Cardiac fibroblast (primary cell): ENCODE measurements at regions not wholly inside any gene's neighbourhood (a gene's known extent, or its start where the extent isn't known, plus 50 kb on each side); places are given as distances from the start of the nearest gene placed in this dataset.

Experiments used
- DNase-seq, 2 donors: peaks; one replicate each; pipeline versions ENCODE4 v3.0.0 to v3.0.0-alpha.2; 2010; ENCODE audit warnings: low read depth in 2 of 2
- H3K4me3 ChIP-seq, 2 donors: replicated peaks in 1 of 2; 1 replicate in 1 of 2; 2 replicates in 1 of 2; pipeline ENCODE4 v1.5.1; 2011; ENCODE audit warnings: low read depth in 2 of 2, low read length in 2 of 2, mild to moderate bottlenecking in 2 of 2, moderate library complexity in 1 of 2
- TF ChIP-seq, protein P1 (sequence below): IDR thresholded peaks from one replicate; pipeline ENCODE4 v1.5.1; 2011; ENCODE audit warnings: low read depth, mild to moderate bottlenecking, low read length, inconsistent platforms

DNA sequence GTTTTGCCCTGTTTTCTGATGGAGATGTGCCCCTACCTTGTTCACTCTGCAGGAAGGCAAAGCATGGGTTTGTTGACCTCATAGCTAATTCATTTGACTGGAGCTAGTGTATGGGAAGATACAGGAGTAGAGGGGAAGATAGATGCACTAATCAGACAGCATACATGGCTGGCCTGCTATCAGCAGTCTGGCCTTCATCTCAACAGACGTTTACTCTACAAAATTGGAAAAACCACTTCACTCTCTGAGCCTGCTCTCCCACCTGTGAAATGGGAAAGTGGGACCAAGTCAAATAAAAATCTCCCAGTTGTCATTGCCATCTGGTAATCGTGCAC, 235.2 kb upstream of the RAB4A start:
- no peak for DNase-seq
- H3K4me3 ChIP-seq: no peak overlapping the region
- TF ChIP-seq, protein P1, sequence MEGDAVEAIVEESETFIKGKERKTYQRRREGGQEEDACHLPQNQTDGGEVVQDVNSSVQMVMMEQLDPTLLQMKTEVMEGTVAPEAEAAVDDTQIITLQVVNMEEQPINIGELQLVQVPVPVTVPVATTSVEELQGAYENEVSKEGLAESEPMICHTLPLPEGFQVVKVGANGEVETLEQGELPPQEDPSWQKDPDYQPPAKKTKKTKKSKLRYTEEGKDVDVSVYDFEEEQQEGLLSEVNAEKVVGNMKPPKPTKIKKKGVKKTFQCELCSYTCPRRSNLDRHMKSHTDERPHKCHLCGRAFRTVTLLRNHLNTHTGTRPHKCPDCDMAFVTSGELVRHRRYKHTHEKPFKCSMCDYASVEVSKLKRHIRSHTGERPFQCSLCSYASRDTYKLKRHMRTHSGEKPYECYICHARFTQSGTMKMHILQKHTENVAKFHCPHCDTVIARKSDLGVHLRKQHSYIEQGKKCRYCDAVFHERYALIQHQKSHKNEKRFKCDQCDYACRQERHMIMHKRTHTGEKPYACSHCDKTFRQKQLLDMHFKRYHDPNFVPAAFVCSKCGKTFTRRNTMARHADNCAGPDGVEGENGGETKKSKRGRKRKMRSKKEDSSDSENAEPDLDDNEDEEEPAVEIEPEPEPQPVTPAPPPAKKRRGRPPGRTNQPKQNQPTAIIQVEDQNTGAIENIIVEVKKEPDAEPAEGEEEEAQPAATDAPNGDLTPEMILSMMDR: no peak

DNA sequence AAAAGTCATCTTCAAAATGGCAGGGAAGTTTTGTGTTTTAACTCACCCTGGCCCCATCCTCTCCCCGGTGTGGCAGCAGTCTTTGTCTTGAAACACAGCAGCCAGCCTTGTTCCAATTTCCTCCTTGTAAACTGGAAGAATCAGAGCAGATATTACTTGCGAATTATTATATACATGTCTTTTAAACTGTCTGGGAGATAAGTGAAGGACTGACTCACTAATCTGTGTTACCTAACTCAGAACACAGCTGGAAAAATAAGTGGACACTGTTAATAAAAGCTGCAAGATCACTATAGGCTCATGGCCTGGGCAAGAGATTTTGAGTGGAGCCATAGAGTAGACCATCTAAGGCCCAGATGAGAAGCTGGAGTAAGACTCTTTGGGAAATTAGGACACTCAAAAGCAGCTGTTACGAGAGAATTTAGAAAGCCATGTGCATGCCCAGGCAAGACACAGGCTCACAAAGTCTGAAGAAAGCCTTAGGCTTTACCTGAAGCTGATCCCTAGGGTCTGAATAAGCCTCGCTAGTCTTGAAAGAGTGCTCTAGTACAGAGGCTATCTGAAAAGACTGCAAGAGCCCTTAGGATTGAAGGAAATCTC, 233.0 kb upstream of the RAB4A start:
- TF ChIP-seq, protein P1: no peak
- no peak for DNase-seq
- H3K4me3 ChIP-seq: no peak overlapping the region

DNA sequence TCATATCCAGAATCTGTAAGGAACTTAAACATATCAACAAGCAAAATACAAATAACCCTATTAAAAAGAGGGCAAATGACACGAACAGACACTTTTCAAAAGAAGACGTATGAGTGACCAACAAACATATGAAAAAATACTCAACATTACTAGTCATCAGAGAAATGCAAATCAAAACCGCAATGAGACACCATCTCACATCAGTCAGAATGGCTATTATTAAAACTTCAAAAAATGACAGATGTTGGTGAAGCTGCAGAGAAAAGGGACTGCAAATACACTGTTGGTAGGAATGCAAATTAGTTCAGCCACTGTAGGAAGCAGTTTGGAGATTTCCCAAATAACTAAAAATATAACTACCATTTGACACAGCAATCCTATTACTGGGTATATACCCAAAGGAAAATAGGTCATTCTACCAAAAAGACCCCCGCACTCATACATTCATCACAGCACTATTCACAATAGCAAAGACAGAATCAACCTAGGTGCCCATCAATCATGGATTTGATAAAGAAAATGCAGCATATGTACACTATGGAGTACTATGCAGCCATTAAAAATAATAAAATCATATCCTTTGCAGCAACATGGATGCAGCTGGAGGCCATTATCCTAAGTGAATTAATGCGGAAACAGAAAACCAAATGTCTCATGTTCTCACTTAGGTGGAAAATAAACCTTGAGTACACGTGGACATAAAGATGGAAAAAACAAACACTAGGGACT, 230.1 kb upstream of the RAB4A start:
- DNase-seq: no peak
- TF ChIP-seq, protein P1: no peak
- no peak overlapping the region for H3K4me3 ChIP-seq

DNA sequence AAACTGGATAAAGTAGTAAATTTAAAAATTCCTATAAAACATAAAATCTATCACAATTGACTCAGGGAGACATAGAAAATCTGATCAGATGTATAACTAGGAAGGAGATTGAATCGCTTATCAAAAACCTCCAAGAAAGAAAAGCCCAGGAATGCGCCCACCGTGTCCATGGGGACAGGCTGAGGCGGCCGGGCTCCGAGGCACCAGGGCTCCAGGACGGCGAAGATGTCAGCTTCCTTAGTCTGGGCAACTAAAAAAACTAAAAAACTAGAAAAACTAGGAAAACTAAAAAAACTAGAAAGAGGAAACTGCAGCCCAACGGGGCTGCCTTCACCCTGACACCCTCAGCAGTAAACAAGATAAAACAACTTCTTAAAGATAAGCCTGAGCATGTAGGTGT, 229.0 kb upstream of the RAB4A start:
- TF ChIP-seq, protein P1: no peak
- H3K4me3 ChIP-seq: no peak overlapping the region
- no peak for DNase-seq

DNA sequence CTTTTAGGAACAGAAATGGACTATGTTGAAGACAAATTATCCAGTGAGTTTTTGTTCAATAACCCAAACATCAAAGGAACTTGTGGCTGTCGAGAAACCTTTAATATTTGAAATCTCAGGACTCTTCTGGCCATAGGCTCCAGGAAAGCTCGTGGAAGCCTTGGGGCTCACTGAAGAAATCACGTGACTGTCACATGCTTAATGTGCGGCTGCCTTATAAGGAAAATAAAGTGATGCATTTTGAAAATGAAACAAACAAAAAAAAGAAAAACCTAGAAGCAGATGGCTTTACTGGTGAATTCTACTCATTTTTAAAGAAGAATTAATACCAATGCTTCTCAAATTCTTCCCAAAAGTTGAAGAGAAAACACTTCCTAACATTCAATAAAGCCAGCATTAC, 228.4 kb upstream of the RAB4A start:
- H3K4me3 ChIP-seq: no peak overlapping the region
- TF ChIP-seq, protein P1: no peak
- DNase-seq: no peak

DNA sequence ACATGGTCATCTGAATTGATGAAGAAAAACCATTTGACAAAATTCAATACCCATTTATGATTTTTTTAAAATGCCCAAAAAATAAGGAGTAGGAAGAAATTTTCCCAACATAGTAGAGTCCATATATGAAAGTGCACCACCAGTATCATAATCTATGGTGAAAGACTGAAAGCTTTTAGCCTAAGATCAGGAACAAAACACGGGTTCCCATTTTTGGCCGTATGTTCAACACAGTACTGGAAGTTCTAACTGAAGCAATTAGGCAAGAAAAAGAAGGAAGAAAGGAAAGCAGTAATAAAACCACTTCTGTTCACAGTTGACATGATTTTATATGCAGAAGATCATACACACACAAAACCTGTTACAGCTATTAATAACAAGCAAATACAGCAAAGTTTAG, 227.8 kb upstream of the RAB4A start:
- no peak overlapping the region for H3K4me3 ChIP-seq
- TF ChIP-seq, protein P1: no peak
- no peak for DNase-seq
